CD4-positive, alpha-beta T cell (primary cell): ENCODE measurements at regions not wholly inside any gene's neighbourhood (a gene's known extent, or its start where the extent isn't known, plus 50 kb on each side); places are given as distances from the start of the nearest gene placed in this dataset.
"Not testable (repeated sequence)": the region's sequence is repeated elsewhere in the genome, so short reads cannot be mapped to it uniquely, and the experiment has no call there.

Source experiments
- ATAC-seq: fragments of 200-7000 bp; cut with Tn5 transposase; one replicate; pipeline ENCODE4 v1.10.0; 2022; ENCODE audit warnings: mild to moderate bottlenecking; ENCODE audit not compliant: poor library complexity
- CTCF ChIA-PET: fragments of 350-600 bp; sonication (Branson Sonifier 250); formaldehyde crosslinking; loops from one replicate; lab custom pipeline; 2021; ENCODE audit warnings: antibody characterized with exemption, inconsistent platforms; lab: Charles Lee
- POLR2A ChIA-PET: fragments of 350-600 bp; sonication (Branson Sonifier 250); formaldehyde crosslinking; loops from one replicate; lab custom pipeline; 2021; ENCODE audit warnings: antibody characterized with exemption, inconsistent platforms; lab: Charles Lee
- DNase-seq, 14 experiments: peaks; one replicate each; pipeline ENCODE4 v3.0.0-alpha.2; 2013 to 2020; ENCODE audit warnings: mixed read lengths in 2 of 14
- H3K27ac ChIP-seq, 2 donors: one replicate each; pipeline versions ENCODE4 v1.5.1 to v1.7.0; 2013; ENCODE audit warnings: low read length in 2 of 2, low read depth in 1 of 2, mild to moderate bottlenecking in 1 of 2
- H3K27me3 ChIP-seq, 2 experiments: 1 replicate in 1 of 2; 2 replicates in 1 of 2; pipeline versions ENCODE4 v1.6.1 to v1.7.0; 2013; ENCODE audit warnings: low read length in 2 of 2, control low read depth in 1 of 2, mild to moderate bottlenecking in 1 of 2, moderate library complexity in 1 of 2; ENCODE audit not compliant: insufficient read depth in 2 of 2, control insufficient read depth in 1 of 2
- H3K36me3 ChIP-seq: one replicate; pipeline ENCODE4 v1.6.1; 2013; ENCODE audit warnings: low read length, control low read depth; ENCODE audit not compliant: insufficient read depth
- H3K4me1 ChIP-seq: one replicate; pipeline ENCODE4 v1.6.1; 2013; ENCODE audit warnings: low read length, control low read depth; ENCODE audit not compliant: insufficient read depth
- H3K4me3 ChIP-seq: one replicate; pipeline ENCODE4 v1.5.1; 2013; ENCODE audit warnings: mild to moderate bottlenecking, low read length, moderate library complexity
- H3K9me3 ChIP-seq, 2 experiments: 1 replicate in 1 of 2; 2 replicates in 1 of 2; pipeline versions ENCODE4 v1.6.1 to v1.7.0; 2013; ENCODE audit warnings: low read length in 2 of 2, mild to moderate bottlenecking in 2 of 2, control low read depth in 1 of 2, moderate library complexity in 1 of 2; ENCODE audit not compliant: control insufficient read depth in 1 of 2, insufficient read depth in 1 of 2
- H3K27ac Mint-ChIP-seq: one replicate; pipeline ENCODE4 v1.8.0; 2020; ENCODE audit warnings: mixed read lengths
- H3K27me3 Mint-ChIP-seq: one replicate; pipeline ENCODE4 v1.8.0; 2021; ENCODE audit warnings: mixed read lengths
- H3K36me3 Mint-ChIP-seq: one replicate; pipeline ENCODE4 v1.8.0; 2021; ENCODE audit warnings: low read depth, mixed read lengths
- H3K4me1 Mint-ChIP-seq: one replicate; pipeline ENCODE4 v1.8.0; 2021; ENCODE audit warnings: low read depth, mixed read lengths
- H3K4me3 Mint-ChIP-seq: one replicate; pipeline ENCODE4 v1.8.0; 2020; ENCODE audit warnings: mild to moderate bottlenecking, mixed read lengths
- H3K9me3 Mint-ChIP-seq: one replicate; pipeline ENCODE4 v1.8.0; 2020; ENCODE audit warnings: mixed read lengths
- intact Hi-C, 2 experiments: fragments of 100-400 bp; cut with DNase I in 1 of 2; cut with micrococcal nuclease in 1 of 2; formaldehyde crosslinking; loops; one replicate each; pipeline versions ENCODE4 v1.15.1 to v1.9.0; 2023 to 2025; cut with DNase I, micrococcal nuclease
- TF ChIP-seq, protein P1 (sequence below): fragments of 200-600 bp; IDR thresholded peaks from one replicate; pipeline ENCODE4 v1.8.0; 2022; ENCODE audit warnings: antibody characterized with exemption, mild to moderate bottlenecking

GRCh38 chr6:134795001-134795400 lies 154.9 kb downstream of the ALDH8A1 start:
- Histone ChIP-seq H3K4me1 (no peaks in the 10 kb centered on the region), H3K27me3 (no peaks in the 10 kb centered on the region), H3K27ac (no peak overlapping the region), H3K36me3 (no peaks in the 10 kb centered on the region), H3K4me3 (no peak overlapping the region), H3K9me3 (peaks cover under 1 to 23% of the 10 kb centered on the region in 2 experiments)
- DNase-seq = no peak
- Mint-ChIP-seq H3K4me1 (no peaks in the 10 kb centered on the region), H3K9me3 (peaks cover 10% of the 10 kb centered on the region), H3K36me3 (peaks cover 5% of the 10 kb centered on the region), H3K27me3 (no peaks in the 10 kb centered on the region), H3K4me3 (no peak overlapping the region), H3K27ac (no peak overlapping the region)
- CTCF ChIA-PET = no interaction called here
- TF ChIP-seq, protein P1, sequence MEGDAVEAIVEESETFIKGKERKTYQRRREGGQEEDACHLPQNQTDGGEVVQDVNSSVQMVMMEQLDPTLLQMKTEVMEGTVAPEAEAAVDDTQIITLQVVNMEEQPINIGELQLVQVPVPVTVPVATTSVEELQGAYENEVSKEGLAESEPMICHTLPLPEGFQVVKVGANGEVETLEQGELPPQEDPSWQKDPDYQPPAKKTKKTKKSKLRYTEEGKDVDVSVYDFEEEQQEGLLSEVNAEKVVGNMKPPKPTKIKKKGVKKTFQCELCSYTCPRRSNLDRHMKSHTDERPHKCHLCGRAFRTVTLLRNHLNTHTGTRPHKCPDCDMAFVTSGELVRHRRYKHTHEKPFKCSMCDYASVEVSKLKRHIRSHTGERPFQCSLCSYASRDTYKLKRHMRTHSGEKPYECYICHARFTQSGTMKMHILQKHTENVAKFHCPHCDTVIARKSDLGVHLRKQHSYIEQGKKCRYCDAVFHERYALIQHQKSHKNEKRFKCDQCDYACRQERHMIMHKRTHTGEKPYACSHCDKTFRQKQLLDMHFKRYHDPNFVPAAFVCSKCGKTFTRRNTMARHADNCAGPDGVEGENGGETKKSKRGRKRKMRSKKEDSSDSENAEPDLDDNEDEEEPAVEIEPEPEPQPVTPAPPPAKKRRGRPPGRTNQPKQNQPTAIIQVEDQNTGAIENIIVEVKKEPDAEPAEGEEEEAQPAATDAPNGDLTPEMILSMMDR = no peak
- POLR2A ChIA-PET = no interaction called here
- intact Hi-C loops = no loop called here
- no peak for ATAC-seq

- H3K4me3 Mint-ChIP-seq, H3K4me3 ChIP-seq, ATAC-seq, CTCF ChIA-PET, H3K4me1 ChIP-seq, H3K27ac Mint-ChIP-seq, intact Hi-C loops, H3K4me1 Mint-ChIP-seq, H3K27ac ChIP-seq, H3K27me3 Mint-ChIP-seq, H3K27me3 ChIP-seq, H3K36me3 Mint-ChIP-seq, DNase-seq, POLR2A ChIA-PET, H3K36me3 ChIP-seq: not testable (repeated sequence)
- peaks cover 10 to 23% of the 10 kb centered on the region in 2 experiments for H3K9me3 ChIP-seq
- H3K9me3 Mint-ChIP-seq = peaks cover 10% of the 10 kb centered on the region
Measured at GRCh38 chr6:134791243-134791843, 158.6 kb downstream of the ALDH8A1 start.

DNA sequence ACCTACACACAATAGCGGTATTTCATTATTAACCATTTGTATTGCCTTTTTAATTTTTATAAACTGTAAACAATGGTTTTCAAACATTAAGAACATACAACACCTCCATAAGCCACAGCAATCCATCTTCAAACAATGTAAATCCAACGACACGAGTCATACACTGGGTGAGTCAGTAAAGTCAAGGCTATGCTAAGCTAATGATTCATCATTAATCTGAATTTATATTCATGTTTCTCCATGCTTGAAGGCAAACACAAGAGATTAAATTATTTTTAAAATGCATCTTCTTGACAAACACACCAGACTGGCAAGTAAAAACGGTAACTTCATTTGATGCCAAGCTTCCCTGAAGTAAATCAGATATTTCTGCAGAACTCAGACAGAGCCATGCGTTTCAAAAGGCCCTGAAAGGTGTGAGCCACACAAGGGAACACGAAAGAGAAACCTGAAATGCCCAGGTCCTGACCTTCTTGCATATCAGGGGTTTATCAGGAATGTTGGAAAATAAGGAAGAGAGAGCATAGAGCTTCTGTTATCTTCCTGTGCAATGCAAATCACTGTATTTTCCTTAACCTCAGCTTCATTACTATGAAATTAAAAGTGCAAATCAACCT lies 162.5 kb downstream of the ALDH8A1 start:
- Mint-ChIP-seq H3K36me3 (peaks cover 5% of the 10 kb centered on the region), H3K4me3 (no peak overlapping the region), H3K4me1 (no peaks in the 10 kb centered on the region), H3K27me3 (no peaks in the 10 kb centered on the region), H3K27ac (no peak overlapping the region), H3K9me3 (peaks cover 10% of the 10 kb centered on the region)
- TF ChIP-seq, protein P1 = no peak
- Histone ChIP-seq H3K27me3 (no peaks in the 10 kb centered on the region), H3K27ac (no peak overlapping the region), H3K4me3 (no peak overlapping the region), H3K36me3 (no peaks in the 10 kb centered on the region), H3K9me3 (peaks cover 10 to 21% of the 10 kb centered on the region in 2 experiments), H3K4me1 (no peaks in the 10 kb centered on the region)
- ATAC-seq (no peak), DNase-seq (no peak)
- POLR2A ChIA-PET = no interaction called here
- CTCF ChIA-PET = no interaction called here
- intact Hi-C loops = no loop called here

DNA sequence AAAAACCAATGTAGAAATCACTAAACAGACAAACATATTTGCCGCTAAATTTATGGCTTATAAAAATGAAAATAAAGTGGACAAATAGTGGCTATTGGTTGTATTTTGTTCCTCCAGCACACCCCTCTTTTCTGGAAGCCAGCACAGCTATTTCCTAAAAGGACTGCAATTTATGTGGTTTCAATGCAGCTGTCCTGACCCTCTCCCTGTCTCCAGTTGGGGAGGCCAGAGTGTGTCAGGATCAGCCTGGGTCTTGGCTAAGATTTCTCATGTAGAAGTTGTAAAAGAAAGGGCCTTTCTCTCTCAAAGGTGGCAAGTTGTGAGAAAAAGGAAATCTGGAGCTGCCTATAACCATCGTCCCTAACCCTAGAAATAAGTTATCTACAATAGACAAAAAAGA lies 165.6 kb downstream of the ALDH8A1 start:
- H3K4me3 Mint-ChIP-seq = no peak overlapping the region
- no peaks in the 10 kb centered on the region for H3K36me3 Mint-ChIP-seq
- DNase-seq (no peak), ATAC-seq (no peak)
- ChIA-PET POLR2A (no interaction called here), CTCF (no interaction called here)
- H3K4me3 ChIP-seq = no peak overlapping the region
- no peaks in the 10 kb centered on the region for H3K27me3 ChIP-seq
- H3K9me3 Mint-ChIP-seq = peaks cover 6% of the 10 kb centered on the region
- no peak overlapping the region for H3K27ac Mint-ChIP-seq
- TF ChIP-seq, protein P1 = no peak
- H3K4me1 Mint-ChIP-seq = no peaks in the 10 kb centered on the region
- H3K27ac ChIP-seq = no peak overlapping the region
- intact Hi-C loops = no loop called here
- H3K4me1 ChIP-seq = no peaks in the 10 kb centered on the region
- no peaks in the 10 kb centered on the region for H3K27me3 Mint-ChIP-seq
- peaks cover under 1 to 3% of the 10 kb centered on the region in 2 experiments for H3K9me3 ChIP-seq
- no peaks in the 10 kb centered on the region for H3K36me3 ChIP-seq
